NCI-H2171 treated with DMSO at 0.1 percent for 48 hours (cell line): ENCODE measurements at regions not wholly inside any gene's neighbourhood (a gene's known extent, or its start where the extent isn't known, plus 50 kb on each side); places are given as distances from the start of the nearest gene placed in this dataset.

Source experiments
- DNase-seq: peaks from one replicate; lab custom pipeline; 2025; lab: John Stamatoyannopoulos, UW

DNA sequence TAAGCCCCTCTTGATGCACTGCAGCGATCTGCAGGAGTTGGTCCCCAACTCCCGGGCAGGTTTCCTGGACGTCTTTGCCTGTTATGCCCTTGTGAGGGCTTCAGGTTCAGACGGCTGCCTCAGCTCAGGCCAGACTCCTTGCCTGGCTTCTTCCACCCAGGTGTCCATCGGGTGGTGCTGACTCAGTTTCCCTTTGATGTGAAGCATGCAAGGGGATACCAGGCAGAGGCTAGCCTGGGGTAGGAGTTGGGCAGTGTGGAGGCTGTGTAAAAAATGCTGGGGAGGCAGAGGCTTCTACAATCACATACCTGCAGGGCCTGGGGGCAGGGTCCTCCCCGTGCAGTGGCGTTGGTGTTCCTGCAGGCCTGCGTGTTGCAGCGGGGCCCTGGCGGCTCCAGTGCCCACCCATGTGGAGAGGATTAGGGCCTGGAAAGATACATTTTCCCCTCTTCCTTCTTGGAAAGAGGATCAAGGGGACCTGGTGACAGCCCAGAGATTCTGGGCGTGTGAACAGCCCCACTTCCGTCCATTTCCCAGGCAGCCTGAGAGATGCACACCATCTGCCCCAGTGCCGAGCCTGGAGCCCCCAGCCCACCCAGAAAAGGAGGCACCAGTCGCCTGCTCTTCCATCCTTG lies 338.3 kb downstream of the DYSF start:
- no peak for DNase-seq

DNA sequence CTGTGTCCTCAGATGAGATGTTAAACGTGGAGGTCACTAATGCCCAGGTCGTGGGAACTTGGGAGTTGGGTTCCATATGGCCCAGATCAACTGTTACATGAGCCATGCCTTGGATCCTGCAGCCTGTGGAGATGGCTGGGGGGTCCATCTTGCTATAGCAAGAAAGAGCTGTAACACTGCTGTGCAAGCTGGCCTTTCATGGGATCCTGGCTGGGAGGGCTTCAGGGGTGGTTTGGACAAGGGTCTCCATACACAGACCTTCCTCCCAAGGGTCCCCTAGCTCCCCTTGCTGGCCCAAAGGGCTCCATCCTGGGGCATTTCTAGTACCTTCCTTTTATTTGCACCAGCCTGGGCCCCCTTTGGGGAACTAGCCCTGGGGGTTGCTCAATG lies 337.7 kb downstream of the DYSF start:
- no peak for DNase-seq

DNA sequence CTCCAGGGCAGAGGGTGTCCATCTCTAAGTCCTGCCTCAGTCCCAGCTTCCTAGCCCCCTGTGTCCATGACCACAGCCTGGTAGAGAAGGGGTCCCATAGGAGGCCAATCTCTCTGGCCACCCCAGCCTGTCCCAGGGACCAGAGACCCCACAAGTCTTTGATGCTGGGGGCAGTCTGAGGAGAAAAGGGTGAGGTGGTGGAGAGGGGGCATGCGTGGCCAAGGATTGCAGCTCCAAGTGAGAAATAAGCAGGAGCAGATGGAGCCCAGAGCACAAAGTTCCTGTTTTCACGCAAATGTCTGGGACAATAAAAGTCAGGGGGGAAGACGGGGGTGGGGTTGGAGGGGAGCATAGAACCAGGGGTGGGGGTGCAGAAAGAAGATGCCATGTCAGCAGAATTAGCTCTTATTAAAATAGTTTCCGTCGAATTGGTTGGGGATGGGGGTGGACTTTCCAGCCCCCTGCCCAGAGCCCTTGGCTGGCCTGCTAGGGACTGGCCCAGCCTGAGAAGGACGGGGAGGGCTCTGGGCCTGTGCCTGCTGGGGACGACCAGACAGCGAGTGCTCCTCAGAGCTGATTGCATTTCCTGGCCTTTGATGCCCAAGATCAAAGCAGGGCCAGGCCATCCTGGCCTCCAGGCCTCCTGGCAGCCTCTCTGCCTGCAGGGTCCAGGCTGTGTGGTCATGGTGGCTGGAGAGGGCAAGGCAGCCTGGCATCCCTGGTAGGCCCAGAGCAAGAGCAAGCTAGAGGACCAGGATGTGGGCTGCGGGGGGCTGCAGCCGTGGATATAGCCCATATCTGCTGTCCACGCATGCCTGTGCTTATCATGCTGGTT lies 337.1 kb downstream of the DYSF start:
- no peak for DNase-seq

GRCh38 chr2:71789556-71790204 lies 336.3 kb downstream of the DYSF start:
- no peak for DNase-seq

- DNase-seq, result no peak
Measured at GRCh38 chr2:71788601-71789240, 335.4 kb downstream of the DYSF start.

GRCh38 chr2:71788186-71788525 lies 334.8 kb downstream of the DYSF start:
- no peak for DNase-seq

DNA sequence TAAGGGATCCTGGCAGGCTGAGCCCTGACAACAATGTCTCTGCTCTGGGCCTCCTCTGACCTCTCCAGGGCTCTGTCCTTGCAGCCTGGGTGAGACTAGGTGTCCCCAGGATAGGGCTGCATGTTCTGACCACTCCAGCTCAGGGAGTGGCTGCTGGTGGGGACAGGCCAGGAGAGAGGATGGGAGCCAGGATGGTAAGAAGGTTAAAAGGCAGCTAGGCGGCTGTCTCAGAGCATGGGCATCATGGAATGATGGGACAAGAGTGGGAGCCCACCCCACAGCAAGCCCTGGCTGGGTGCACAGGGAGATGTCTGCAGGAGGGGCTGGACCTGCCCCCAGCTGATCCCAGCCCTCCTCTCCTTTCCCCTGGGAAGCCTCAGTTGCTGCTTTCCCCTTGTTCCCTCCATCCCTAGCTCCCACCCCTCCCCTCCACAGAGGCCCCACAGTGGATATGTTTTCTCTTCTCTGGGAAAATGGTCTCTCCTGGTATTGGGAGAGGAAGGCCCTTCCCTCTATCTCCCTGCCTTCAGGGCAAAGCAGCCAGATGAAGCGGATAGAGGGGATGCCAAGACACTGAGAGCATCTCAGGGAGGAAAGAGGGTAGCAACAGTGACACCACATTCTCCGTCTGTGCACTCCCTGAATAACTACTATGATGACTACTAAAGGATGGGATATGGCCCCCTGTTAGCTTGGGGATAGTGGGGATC lies 334.3 kb downstream of the DYSF start:
- DNase-seq, result no peak

- DNase-seq, result no peak
Measured at GRCh38 chr2:71787108-71787415, 333.7 kb downstream of the DYSF start.

GRCh38 chr2:71786291-71787107 lies 333.1 kb downstream of the DYSF start:
- no peak for DNase-seq

- DNase-seq, result no peak
Measured at GRCh38 chr2:71785516-71785981, 332.2 kb downstream of the DYSF start.

GRCh38 chr2:71784734-71785511 lies 331.6 kb downstream of the DYSF start:
- no peak for DNase-seq

DNA sequence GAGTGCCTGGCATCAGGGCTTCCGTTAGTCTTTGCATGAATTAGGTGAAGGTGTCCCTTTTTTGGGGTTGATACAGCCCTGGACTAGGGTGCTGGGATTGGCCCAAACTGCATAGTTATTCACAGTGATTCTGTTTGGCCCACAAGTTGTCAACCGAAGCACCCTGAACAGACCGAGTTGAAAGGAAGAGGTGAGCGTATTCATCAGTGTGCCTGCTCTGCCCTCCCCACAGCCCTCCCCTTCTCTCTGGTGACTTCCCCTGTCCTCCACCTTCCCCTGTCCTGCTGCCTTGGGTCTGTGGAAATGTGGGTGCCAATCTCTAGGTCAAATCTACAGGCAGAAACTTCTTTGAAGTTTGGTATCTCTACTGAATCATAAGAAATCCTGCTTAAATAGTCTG lies 330.5 kb downstream of the DYSF start:
- DNase-seq, result no peak

DNA sequence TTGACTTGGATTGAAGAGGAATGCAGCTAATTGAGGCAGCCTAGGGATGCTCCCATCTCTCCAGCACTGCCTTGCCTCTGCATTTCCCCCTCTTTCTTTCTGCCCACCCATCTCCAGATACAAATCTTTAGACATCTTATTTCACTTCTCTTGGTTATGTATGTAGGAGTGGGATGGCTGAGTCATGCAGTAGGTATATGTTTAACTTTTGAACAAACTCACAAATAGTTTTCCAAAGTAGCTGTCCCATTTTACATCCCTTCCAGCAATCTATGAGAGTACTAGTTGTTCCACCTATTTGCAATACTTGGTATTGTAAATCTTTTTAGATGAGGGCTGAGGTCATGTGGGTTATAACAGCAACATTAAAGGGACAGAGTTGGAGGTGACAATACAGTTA lies 329.9 kb downstream of the DYSF start:
- DNase-seq, result no peak

DNA sequence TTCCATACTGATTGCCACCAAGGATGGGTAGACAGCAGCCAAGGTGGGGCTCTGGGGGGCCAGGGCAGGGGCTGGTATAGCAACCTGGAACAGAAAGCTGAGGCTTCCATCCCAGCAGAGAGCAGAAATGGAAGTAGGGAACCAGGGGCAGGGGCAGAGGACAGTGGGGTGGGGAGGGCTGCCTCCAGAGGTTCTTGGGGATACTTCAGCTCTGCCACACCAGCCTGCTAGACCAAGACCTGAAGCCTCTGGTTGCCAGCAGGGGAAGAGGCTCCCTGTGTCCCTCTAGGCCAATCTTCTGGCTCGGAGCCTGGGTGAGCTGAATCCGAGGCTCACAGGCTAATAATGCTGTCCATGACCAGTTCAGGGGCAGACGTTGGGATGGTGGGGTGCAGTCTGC lies 329.0 kb downstream of the DYSF start:
- DNase-seq, result no peak

GRCh38 chr2:71781695-71782228 lies 328.4 kb downstream of the DYSF start:
- no peak for DNase-seq

- DNase-seq, result no peak
Measured at GRCh38 chr2:71780162-71780561, 326.8 kb downstream of the DYSF start.

DNA sequence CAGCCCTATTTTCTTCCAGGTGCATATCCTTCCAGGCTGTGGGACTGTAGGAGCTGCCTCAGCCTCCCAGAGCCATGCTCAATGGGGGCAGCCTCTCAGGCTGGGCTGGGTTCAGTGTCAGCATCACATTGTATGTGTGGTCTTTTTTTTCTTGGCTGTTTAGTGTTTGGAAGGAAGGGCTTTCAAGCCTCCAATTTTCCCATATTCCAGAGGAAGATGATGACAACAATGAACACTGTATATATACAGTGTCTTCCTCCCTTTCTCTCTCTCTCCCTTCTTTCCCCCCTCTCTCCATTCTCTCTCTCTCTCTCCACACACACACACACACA lies 326.4 kb downstream of the DYSF start:
- no peak for DNase-seq

- DNase-seq, result peak; percentile 27
Measured at GRCh38 chr2:71778936-71779773, 325.8 kb downstream of the DYSF start.

DNA sequence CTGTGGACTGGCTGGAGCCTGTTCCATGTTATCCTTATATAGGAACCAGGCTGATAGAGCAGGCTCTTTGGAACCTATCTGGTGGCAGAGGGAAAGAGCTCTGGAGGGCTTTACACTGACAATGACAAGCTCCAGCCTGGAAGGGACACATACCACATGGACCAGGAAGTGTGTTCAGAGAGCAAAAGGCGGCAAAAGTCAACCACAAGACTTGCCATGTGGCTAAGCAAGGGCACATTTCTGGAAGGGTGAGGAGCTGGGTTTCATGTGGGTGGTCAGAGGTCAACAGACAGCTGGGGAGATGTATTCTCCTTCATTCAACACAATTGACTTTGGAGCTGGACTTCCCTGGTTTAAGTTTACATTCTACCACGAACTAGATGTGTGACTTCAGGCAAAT lies 325.2 kb downstream of the DYSF start:
- no peak for DNase-seq

DNA sequence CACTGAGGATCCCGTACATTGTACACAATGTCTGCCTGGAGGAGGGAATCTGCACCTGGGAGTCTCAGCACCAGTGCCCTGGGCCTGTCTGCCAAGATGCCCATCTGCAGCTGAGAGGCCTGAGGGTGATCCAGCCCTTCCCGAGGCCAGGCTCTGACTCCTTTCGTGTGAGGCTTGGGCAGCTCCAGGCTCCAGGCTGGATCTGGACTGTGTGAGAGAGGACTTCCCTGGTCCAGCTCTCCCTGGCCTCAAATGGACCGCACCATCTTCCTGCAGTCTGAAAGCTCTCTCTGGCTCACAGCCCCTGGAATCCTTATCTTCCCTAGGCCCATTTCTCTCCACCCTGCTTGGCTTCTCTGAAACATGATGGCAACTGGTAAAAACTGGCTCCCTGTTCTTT lies 324.6 kb downstream of the DYSF start:
- no peak for DNase-seq
